Kidney (tissue), 13 donors: ENCODE measurements at regions not wholly inside any gene's neighbourhood (a gene's known extent, or its start where the extent isn't known, plus 50 kb on each side); places are given as distances from the start of the nearest gene placed in this dataset.

ENCODE experiments used
- DNase-seq, 5 donors: peaks; one replicate each; pipeline ENCODE4 v3.0.0-alpha.2; 2013 to 2020
- FAIRE-seq: peaks from 2 replicates; lab custom pipeline; 2012; peaks lifted over from hg19 to GRCh38; lab: Jason Lieb, UNC
- H3K27ac ChIP-seq, 2 donors: one replicate each; pipeline ENCODE4 v1.7.0; 2013; ENCODE audit warnings: low read depth in 2 of 2, low read length in 2 of 2, inconsistent platforms in 1 of 2
- H3K27me3 ChIP-seq: one replicate; pipeline ENCODE4 v1.7.1; 2013; ENCODE audit warnings: low read length, inconsistent platforms; ENCODE audit not compliant: control insufficient read depth, insufficient read depth
- H3K36me3 ChIP-seq, 3 donors: one replicate each; pipeline versions ENCODE4 v1.7.0 to v1.7.1; 2013; ENCODE audit warnings: low read length in 3 of 3, control low read depth in 1 of 3, inconsistent platforms in 1 of 3; ENCODE audit not compliant: insufficient read depth in 3 of 3, control insufficient read depth in 2 of 3
- H3K4me1 ChIP-seq, 3 donors: one replicate each; pipeline versions ENCODE4 v1.7.0 to v1.7.1; 2013; ENCODE audit warnings: low read length in 3 of 3, inconsistent platforms in 1 of 3, low read depth in 1 of 3; ENCODE audit not compliant: control insufficient read depth in 2 of 3, insufficient read depth in 2 of 3
- H3K4me3 ChIP-seq, 3 donors: one replicate each; pipeline versions ENCODE4 v1.7.0 to v1.8.1; 2013; ENCODE audit warnings: low read length in 3 of 3, control low read depth in 1 of 3, inconsistent platforms in 1 of 3
- H3K9ac ChIP-seq, 3 donors: one replicate each; pipeline versions ENCODE4 v1.7.0 to v1.7.1; 2013; ENCODE audit warnings: low read length in 3 of 3, control low read depth in 1 of 3, inconsistent platforms in 1 of 3
- H3K9me3 ChIP-seq, 3 donors: one replicate each; pipeline versions ENCODE4 v1.7.0 to v1.7.1; 2013; ENCODE audit warnings: low read length in 3 of 3, control low read depth in 1 of 3, inconsistent platforms in 1 of 3; ENCODE audit not compliant: control insufficient read depth in 2 of 3, insufficient read depth in 1 of 3
- CTCF ChIP-seq: IDR thresholded peaks from 3 replicates; pipeline ENCODE4 v1.5.1; 2012; ENCODE audit warnings: mild to moderate bottlenecking, moderate library complexity, borderline replicate concordance; ENCODE audit not compliant: insufficient read depth; ENCODE audit errors: extremely low read depth
- intact Hi-C: fragments of 100-400 bp; cut with DNase I; formaldehyde crosslinking; loops from one replicate; pipeline ENCODE4 v1.11.1; 2022
- donor health status: control.
- donor health status: control.
- donor health status: control.
- donor health status: control.
- donor health status: control.
- donor health status: DM: yes; HTN: yes; CAD: no.
- donor health status: Normal renal cell carcinoma (clear cell type).

- TF ChIP-seq CTCF = no peak
- no peak for FAIRE-seq
- Histone ChIP-seq H3K9me3 (no peaks in the 10 kb centered on the region), H3K27ac (no peak overlapping the region), H3K4me3 (no peak overlapping the region), H3K9ac (no peak overlapping the region), H3K4me1 (no peaks in the 10 kb centered on the region), H3K27me3 (no peaks in the 10 kb centered on the region), H3K36me3 (no peaks in the 10 kb centered on the region)
- intact Hi-C loops = no loop called here
- DNase-seq = peak in 1 of 5 donors; percentile 40
Measured at GRCh38 chr15:95018888-95019545, 787.7 kb downstream of the MCTP2 start.

GRCh38 chr15:95019907-95020306 lies 788.5 kb downstream of the MCTP2 start:
- Histone ChIP-seq H3K27ac (no peak overlapping the region), H3K4me1 (peaks cover 0 to 3% (median 0%) of the 10 kb centered on the region in 3 donors), H3K9me3 (no peaks in the 10 kb centered on the region), H3K27me3 (no peaks in the 10 kb centered on the region), H3K9ac (no peak overlapping the region), H3K4me3 (no peak overlapping the region), H3K36me3 (no peaks in the 10 kb centered on the region)
- no peak for FAIRE-seq
- TF ChIP-seq CTCF = no peak
- no peak for DNase-seq
- intact Hi-C loops = no loop called here

- H3K9ac ChIP-seq = no peak overlapping the region
- H3K27ac ChIP-seq = no peak overlapping the region
- no peak for TF ChIP-seq CTCF
- no peaks in the 10 kb centered on the region for H3K9me3 ChIP-seq
- no peaks in the 10 kb centered on the region for H3K36me3 ChIP-seq
- no peak for FAIRE-seq
- no peak overlapping the region for H3K4me3 ChIP-seq
- H3K27me3 ChIP-seq = no peaks in the 10 kb centered on the region
- H3K4me1 ChIP-seq = peaks cover 0 to 3% (median 0%) of the 10 kb centered on the region in 3 donors
- intact Hi-C loops = no loop called here
- DNase-seq = no peak
Measured at GRCh38 chr15:95021816-95022215, 790.5 kb downstream of the MCTP2 start.

- Histone ChIP-seq H3K4me3 (no peak overlapping the region), H3K4me1 (peaks cover 0 to 3% (median 0%) of the 10 kb centered on the region in 3 donors), H3K9ac (no peak overlapping the region), H3K27me3 (no peaks in the 10 kb centered on the region), H3K36me3 (no peaks in the 10 kb centered on the region), H3K27ac (no peak overlapping the region), H3K9me3 (no peaks in the 10 kb centered on the region)
- intact Hi-C loops = no loop called here
- DNase-seq = peak in 2 of 5 donors; percentile 56 to 83
- no peak for FAIRE-seq
- TF ChIP-seq CTCF = no peak
Measured at GRCh38 chr15:95024351-95024750, 793.0 kb downstream of the MCTP2 start.
